Stimulated activated effector memory CD8-positive, alpha-beta T cell treated with anti-CD3 and anti-CD28 coated beads, Interleukin-12 subunit alpha, Interleukin-12 subunit beta, amount 100 ng/mL, for 72 hours (primary cell): ENCODE measurements at regions not wholly inside any gene's neighbourhood (a gene's known extent, or its start where the extent isn't known, plus 50 kb on each side); places are given as distances from the start of the nearest gene placed in this dataset.

Experiments
- ATAC-seq: fragments of 150-1000 bp; cut with Tn5 transposase; 2 replicates; pipeline ENCODE4 v1.10.0; 2021
- DNase-seq, 2 donors: peaks; one replicate each; pipeline ENCODE4 v3.0.0; 2021 to 2022; ENCODE audit warnings: low spot score in 2 of 2
- H3K27ac Mint-ChIP-seq: one replicate; pipeline ENCODE4 v1.8.0; 2022; ENCODE audit warnings: mild to moderate bottlenecking, mixed read lengths
- H3K36me3 Mint-ChIP-seq: one replicate; pipeline ENCODE4 v1.8.0; 2022; ENCODE audit warnings: mild to moderate bottlenecking, mixed read lengths
- H3K4me1 Mint-ChIP-seq: one replicate; pipeline ENCODE4 v1.8.0; 2022; ENCODE audit warnings: mixed read lengths
- H3K4me3 Mint-ChIP-seq: one replicate; pipeline ENCODE4 v1.8.0; 2022; ENCODE audit warnings: mild to moderate bottlenecking, mixed read lengths
- H3K9me3 Mint-ChIP-seq: one replicate; pipeline ENCODE4 v1.8.0; 2022; ENCODE audit warnings: mixed read lengths

DNA sequence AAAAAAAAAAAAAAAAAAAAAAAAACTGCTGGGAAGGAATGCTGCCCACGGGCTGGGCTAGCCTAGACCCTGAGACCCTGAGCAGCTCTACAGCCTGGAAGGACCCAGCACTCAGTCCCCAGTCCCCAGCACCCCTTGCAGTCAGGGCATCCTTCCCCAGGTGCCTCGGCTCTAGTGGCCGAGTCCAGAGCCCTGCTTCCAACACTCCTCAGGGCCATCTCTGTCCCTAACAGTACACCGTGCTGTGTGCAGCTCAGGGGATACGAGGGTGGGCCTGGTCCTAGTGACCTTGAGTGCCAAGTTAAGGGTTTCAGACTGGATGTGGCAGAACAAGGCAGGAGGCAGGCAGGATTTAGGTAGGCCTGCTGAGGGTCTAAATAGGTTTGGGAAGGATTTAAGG, 50.2 kb upstream of the LRP8 start:
- Mint-ChIP-seq H3K9me3 (no peaks in the 10 kb centered on the region), H3K36me3 (no peaks in the 10 kb centered on the region), H3K4me3 (no peak overlapping the region), H3K27ac (no peak overlapping the region), H3K4me1 (no peaks in the 10 kb centered on the region)
- DNase-seq (no peak), ATAC-seq (no peak)

DNA sequence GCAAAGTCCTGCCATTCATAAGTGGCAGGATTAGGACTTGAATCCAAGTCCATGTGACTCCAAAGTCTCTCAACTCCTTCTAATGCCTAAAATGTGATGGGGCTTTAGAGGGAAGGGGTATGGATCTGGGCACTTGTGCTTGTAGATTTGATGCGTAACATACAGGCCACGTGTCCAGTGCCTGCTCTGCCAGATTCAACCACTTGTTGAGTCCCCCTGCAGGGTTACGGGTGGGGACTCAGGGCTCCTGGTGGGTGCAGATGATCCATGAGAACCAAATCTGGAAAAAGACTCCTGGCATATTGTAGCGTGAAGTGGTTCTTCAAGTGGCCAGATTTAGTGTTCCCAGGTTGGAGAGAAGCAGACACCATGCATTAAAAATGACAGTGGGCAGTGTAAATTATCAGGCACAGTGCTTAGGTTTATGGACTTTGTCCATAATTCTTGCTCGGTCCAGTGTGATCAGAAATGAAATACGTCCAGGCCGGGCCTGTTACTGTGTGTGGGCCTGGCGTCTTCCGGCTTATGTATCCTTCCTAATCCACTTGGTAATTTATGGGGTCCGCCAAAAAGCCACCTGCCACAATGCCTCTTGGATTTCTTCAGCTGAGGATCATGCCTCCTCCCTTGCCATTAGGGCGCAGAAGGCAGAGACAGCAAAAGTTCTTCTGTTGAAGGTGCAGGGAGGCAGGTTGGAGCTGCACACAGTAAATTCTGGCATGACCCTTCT, 51.2 kb upstream of the LRP8 start:
- ATAC-seq (no peak), DNase-seq (no peak)
- Mint-ChIP-seq H3K36me3 (no peaks in the 10 kb centered on the region), H3K9me3 (no peaks in the 10 kb centered on the region), H3K4me3 (no peak overlapping the region), H3K4me1 (no peaks in the 10 kb centered on the region), H3K27ac (no peak overlapping the region)

DNA sequence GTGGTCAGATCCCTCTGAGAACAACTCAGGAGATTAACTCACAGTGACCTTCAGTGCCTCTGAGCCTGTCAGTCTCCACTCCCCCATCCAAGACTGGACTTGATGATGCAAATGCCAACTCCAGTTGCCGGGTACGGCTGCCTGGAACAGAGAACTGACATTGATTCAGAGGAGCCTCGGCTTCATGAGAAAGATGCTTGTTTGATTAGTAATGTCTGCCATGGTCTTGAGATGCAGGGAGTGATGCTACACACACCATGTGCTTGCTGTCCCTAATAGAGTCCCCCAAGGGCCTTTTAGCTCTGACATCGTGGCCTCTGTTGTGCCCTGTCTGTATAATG, 51.8 kb upstream of the LRP8 start:
- no peak overlapping the region for H3K27ac Mint-ChIP-seq
- no peaks in the 10 kb centered on the region for H3K9me3 Mint-ChIP-seq
- no peak for ATAC-seq
- DNase-seq: no peak
- no peaks in the 10 kb centered on the region for H3K4me1 Mint-ChIP-seq
- H3K4me3 Mint-ChIP-seq: no peak overlapping the region
- no peaks in the 10 kb centered on the region for H3K36me3 Mint-ChIP-seq

DNA sequence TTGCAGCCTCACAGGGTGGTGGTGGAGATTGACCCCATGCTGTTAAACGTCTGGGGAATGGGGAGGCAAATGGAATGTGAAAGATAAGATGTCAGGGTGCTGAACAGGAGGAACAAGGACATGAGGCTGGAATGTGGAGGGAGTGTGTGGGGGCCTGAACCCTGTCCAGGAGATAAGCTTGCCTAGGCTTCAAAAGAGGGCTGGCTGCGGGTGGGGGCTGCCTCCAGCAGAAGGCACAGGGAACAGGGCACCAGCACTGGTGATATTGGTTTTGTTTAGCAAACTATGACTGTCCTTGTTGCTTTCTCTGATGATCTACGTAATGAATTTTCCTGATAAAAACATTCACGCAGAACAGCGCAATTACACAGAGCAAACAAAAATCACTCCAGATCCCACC, 52.4 kb upstream of the LRP8 start:
- DNase-seq (no peak), ATAC-seq (no peak)
- Mint-ChIP-seq H3K27ac (no peak overlapping the region), H3K9me3 (no peaks in the 10 kb centered on the region), H3K4me3 (no peak overlapping the region), H3K4me1 (no peaks in the 10 kb centered on the region), H3K36me3 (no peaks in the 10 kb centered on the region)

DNA sequence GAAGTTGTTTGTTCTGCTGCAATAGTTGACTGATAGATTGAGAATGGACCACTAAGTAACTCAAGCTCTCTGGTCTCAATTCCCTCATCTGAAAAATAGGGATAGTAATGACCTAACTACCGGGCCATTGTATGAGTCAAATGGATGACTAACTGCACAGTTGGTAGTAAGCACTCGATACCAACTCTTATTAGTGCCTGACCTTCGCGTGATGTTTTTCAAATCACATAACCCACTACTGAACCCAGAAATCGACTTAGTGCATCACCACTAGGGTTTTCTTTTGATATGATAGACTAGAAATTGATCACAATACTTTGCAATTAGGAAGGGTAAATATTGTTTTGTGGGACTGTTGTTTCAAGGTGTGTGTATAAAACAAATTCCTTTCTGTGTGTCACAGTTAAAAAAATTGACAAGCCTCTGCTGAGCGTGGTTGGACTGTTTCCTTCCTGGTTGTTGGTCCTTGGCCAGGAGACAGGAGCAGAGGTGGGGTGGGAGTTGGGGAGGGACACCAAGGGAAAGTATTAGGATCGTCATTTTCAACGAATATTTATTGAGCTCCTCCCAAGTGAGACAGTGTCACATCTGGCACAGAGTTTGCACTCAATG, 54.0 kb upstream of the LRP8 start:
- H3K9me3 Mint-ChIP-seq: no peaks in the 10 kb centered on the region
- ATAC-seq: no peak
- no peak for DNase-seq
- no peaks in the 10 kb centered on the region for H3K36me3 Mint-ChIP-seq
- H3K4me1 Mint-ChIP-seq: no peaks in the 10 kb centered on the region
- H3K27ac Mint-ChIP-seq: no peak overlapping the region
- H3K4me3 Mint-ChIP-seq: no peak overlapping the region

DNA sequence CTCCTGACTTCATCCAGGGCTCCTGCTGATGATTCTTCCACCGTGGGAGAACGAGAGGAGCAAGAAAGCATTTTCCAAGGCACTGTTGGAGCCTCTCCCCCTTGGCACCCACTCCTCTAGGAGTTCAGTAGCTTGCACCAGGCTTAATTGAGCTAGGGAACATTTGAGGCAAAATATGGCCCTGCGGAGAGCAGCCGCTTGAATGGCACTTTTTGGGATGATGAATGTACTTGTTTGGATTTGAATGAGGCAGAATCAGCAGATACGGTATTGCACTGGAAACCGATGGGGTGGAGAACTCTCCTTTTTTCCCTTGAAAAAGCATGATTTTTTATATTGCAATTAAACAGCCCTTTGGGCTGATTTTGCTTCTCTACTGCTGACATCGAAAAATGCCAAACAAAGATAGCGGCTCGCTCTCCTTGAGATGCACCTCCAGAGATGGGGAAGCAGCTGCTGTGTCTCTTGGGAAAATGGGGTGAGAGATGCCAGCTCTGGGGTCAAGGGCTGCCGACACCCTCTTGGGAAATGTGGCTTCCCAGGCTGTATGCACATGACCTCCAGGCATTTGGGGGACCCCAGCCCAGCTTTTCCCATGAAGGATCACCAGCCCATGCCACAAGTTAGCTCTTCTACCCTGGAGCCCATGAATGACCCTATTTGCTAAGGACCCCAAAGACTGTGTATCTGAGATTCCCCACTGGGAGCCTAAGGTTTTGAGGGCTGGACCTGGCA, 55.4 kb upstream of the LRP8 start:
- DNase-seq: no peak
- ATAC-seq: no peak
- no peak overlapping the region for H3K4me3 Mint-ChIP-seq
- no peaks in the 10 kb centered on the region for H3K9me3 Mint-ChIP-seq
- no peaks in the 10 kb centered on the region for H3K36me3 Mint-ChIP-seq
- H3K27ac Mint-ChIP-seq: no peak overlapping the region
- H3K4me1 Mint-ChIP-seq: no peaks in the 10 kb centered on the region

DNA sequence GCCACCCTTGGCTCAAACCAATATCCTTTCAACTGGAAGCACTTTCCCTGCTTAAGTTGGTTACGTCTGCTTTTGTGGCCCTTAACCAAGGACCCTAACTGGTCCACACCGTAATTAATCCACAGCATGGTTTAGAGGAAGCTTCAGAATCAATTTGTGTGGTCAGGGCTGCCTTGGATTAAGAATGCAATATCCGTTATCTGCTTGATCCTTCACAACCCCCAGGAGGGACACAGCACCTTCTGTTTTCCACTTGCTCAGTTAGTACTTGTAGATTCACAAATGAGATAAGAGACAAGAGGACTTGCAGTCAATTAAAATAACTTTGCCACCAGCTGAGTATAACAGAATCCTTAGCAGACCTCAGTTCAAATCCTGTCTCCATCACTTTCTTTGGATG, 56.9 kb upstream of the LRP8 start:
- H3K36me3 Mint-ChIP-seq: no peaks in the 10 kb centered on the region
- H3K4me3 Mint-ChIP-seq: no peak overlapping the region
- no peaks in the 10 kb centered on the region for H3K4me1 Mint-ChIP-seq
- no peak for DNase-seq
- H3K9me3 Mint-ChIP-seq: no peaks in the 10 kb centered on the region
- no peak for ATAC-seq
- H3K27ac Mint-ChIP-seq: no peak overlapping the region

DNA sequence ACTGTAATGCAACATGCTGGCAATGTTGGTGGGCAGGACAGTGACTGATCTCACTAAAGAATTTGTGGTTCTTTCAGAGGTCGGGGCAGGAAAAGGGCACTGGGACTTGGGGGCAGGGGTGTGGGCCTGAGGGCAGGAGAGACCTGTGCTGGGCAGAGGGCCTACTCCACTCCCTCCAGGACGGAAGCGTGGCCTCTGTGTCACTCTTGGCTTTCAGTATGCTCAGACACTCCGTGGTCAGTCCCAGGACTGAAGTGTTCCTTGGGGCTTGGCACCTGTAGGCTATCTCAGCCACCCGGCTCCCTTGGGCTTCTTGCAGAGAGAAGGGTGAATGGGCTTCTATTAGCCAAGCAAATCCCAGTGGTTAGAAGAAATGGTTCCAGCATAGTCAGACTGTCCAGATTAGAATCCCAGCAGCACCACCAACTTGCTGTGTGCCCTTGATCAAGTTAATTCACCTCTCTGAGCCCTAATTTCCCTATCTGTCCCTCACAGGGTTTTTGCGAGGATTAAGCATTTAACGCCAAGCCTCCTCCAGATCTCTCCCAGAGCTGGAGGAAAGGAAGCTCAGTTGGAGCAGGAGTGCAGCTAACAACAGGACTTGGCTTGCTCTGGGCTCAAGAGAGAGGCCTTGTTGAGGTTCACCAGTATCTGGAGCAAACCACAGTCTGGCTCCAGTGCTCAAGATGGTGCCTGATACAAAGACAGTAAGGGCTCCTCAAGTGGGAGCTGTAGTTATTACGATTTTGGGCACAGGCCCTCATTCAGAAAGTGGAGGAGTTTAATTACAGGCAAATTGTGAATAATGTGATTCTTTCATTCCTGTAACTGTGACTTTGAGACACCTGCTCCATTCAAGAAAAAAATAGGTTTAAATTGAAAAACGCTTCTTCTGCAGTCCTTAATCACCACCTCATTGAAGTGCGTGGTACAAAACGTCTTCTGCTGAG, 57.7 kb upstream of the LRP8 start:
- H3K4me3 Mint-ChIP-seq: no peak overlapping the region
- no peak for DNase-seq
- no peaks in the 10 kb centered on the region for H3K4me1 Mint-ChIP-seq
- H3K36me3 Mint-ChIP-seq: no peaks in the 10 kb centered on the region
- H3K9me3 Mint-ChIP-seq: no peaks in the 10 kb centered on the region
- no peak overlapping the region for H3K27ac Mint-ChIP-seq
- no peak for ATAC-seq

DNA sequence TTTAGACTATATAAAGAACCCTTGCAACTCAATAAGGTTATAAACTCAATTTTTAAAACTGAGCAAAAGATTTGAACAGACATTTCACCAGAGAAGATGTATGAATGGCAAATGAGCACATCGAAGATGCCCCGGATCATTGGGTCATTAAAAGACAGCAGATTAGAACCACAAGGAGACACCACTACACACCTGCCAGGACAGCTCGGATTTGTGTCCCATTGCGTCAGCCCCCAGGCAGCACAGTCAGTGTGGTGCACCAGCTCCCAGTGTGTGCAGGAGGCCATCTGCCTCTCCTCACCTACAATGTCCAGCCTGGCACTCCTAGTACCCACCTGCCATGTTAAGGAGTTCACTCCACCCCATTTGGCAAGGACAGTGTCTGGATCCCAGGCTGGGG, 61.1 kb upstream of the LRP8 start:
- Mint-ChIP-seq H3K4me1 (no peaks in the 10 kb centered on the region), H3K9me3 (no peaks in the 10 kb centered on the region), H3K36me3 (peaks cover 4% of the 10 kb centered on the region), H3K4me3 (no peak overlapping the region), H3K27ac (no peak overlapping the region)
- ATAC-seq (no peak), DNase-seq (no peak)

DNA sequence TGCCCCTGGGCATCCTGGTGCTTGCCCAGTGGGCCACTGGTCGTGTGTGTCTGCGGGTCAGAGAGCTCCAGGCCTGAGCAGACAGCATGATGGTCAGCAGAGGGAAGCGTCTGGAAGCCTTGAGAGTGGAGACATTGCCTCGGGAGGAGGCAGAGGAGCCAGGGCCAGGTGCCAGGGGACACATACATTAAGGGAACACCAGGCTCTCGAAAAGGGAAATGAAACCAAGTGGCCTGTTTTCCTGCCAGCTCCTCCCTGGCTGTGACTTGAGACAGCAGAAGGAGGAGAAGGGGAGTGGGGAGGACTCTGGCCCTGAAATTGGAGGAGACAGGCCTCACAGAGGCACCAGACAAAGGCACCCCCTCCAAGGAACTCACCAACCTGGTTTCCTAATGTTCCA, 62.4 kb upstream of the LRP8 start:
- Mint-ChIP-seq H3K27ac (peak overlapping the region; percentile 50), H3K9me3 (no peaks in the 10 kb centered on the region), H3K4me3 (no peak overlapping the region), H3K36me3 (peaks cover 4% of the 10 kb centered on the region), H3K4me1 (no peaks in the 10 kb centered on the region)
- no peak for DNase-seq
- ATAC-seq: no peak

DNA sequence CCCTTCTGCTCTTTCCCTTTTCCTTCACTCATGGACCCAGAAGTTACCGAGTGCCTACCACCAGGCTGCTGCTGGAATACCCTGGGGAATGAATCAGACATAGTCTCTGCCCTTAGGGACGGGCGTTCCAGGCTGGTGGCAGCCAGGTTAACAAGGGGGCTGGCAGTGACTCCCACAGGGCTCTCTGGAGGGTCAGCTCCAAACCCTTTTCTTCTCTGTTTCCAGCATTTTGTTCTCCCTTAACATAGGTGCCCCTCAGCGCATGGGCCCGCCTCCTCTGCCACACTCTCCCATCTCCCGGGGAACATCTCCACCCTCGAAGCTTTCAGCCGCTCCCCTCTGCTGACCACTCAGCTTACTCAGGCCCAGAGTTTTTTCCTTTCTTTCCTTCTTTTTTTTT, 62.9 kb upstream of the LRP8 start:
- peaks cover 4% of the 10 kb centered on the region for H3K36me3 Mint-ChIP-seq
- H3K9me3 Mint-ChIP-seq: no peaks in the 10 kb centered on the region
- no peaks in the 10 kb centered on the region for H3K4me1 Mint-ChIP-seq
- ATAC-seq (no peak), DNase-seq (no peak)
- H3K4me3 Mint-ChIP-seq: no peak overlapping the region
- H3K27ac Mint-ChIP-seq: peak overlapping the region; percentile 50

DNA sequence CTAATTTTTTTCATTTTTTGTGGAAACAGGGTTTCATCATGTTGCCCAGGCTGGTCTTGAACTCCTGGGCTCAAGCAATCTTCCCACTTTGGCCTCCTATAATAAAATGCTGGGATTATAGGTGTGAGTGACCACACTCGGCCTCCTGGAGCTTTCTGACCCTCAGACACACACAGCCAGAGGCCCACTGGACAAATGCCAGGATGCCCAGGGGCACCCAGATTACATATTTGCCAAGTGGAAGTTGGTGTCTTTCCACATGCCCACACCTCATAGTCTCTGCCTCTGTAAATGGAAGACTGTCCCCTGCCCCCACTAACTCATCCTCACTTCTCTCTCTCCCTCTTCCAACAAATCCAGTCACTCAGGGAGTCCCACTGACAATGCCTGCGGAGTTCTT, 63.4 kb upstream of the LRP8 start:
- no peak overlapping the region for H3K4me3 Mint-ChIP-seq
- DNase-seq (no peak), ATAC-seq (no peak)
- H3K27ac Mint-ChIP-seq: peak overlapping the region; percentile 50
- no peaks in the 10 kb centered on the region for H3K4me1 Mint-ChIP-seq
- peaks cover 4% of the 10 kb centered on the region for H3K36me3 Mint-ChIP-seq
- H3K9me3 Mint-ChIP-seq: no peaks in the 10 kb centered on the region

DNA sequence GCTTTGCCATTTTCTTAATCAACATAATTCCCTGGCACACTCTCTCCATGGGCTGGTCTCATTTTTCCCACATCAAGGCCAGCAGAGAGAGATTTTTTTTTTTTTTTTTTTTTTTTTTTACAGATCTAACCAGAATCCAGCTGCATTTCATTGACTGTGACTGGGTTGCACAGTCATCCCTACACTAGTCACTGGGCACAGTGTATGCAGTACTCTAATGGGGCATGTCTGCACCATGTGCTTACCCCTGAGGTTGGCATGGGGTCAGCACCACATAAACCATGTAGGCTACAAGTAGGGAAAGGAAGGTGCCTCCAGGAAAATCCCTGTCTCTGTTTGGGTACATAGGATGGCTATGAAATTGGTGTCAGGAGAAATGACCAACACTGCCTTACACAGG, 64.1 kb upstream of the LRP8 start:
- no peak overlapping the region for H3K4me3 Mint-ChIP-seq
- no peaks in the 10 kb centered on the region for H3K4me1 Mint-ChIP-seq
- H3K27ac Mint-ChIP-seq: no peak overlapping the region
- H3K9me3 Mint-ChIP-seq: no peaks in the 10 kb centered on the region
- H3K36me3 Mint-ChIP-seq: peaks cover 4% of the 10 kb centered on the region
- no peak for ATAC-seq
- no peak for DNase-seq

DNA sequence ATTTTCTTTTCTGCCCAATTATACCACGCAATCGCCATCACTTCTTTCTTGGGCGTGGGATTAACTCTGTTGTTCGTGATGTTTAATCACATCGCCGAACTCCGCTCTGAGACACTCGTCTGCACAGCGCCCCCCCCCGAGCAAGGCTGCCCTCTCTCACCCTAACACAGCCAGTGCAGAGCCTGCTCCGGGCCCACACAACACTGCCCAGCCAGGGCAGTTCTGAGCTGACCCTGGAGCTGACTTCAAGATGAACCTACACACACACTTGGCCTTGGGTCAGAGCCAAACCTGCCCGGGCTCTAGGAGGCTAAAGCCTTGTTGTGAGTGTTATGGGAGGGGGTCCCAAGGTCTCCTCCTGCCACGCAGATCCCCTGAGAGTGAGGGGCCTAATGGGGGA, 64.6 kb upstream of the LRP8 start:
- no peak for ATAC-seq
- Mint-ChIP-seq H3K9me3 (no peaks in the 10 kb centered on the region), H3K4me3 (no peak overlapping the region), H3K4me1 (no peaks in the 10 kb centered on the region), H3K27ac (no peak overlapping the region), H3K36me3 (peaks cover 4% of the 10 kb centered on the region)
- DNase-seq: no peak

DNA sequence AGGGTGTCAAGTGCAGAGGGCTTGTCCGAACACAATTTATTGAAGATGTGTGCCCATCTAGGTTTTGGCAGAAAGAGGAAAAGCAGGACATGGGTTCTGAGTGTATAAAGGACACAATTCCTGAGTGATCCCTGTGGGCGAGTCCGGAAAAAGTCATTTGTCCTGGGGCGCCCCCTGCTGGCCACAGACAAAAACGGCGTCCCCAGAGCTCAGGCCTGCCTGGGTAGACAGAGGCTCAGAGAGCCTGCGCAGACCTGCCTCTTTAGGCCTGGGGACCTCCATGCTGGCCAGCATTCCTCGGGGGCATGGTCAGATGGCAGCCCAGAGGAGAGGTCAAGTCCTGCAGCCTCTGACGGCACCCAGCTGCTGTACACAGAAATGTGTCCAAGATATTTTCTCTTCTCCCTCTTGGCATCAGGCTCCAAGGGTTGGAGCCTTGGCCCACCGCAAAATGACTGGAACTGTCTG, 65.5 kb upstream of the LRP8 start:
- H3K27ac Mint-ChIP-seq: peak overlapping the region; percentile 32
- H3K4me1 Mint-ChIP-seq: no peaks in the 10 kb centered on the region
- no peak overlapping the region for H3K4me3 Mint-ChIP-seq
- ATAC-seq: peak; percentile 81
- no peaks in the 10 kb centered on the region for H3K9me3 Mint-ChIP-seq
- peak; percentile 79 to 88 for DNase-seq
- peaks cover 4% of the 10 kb centered on the region for H3K36me3 Mint-ChIP-seq
